ENCODE measurements at regions not wholly inside any gene's neighbourhood (a gene's known extent, or its start where the extent isn't known, plus 50 kb on each side); places are given as distances from the start of the nearest gene placed in this dataset.

DNA sequence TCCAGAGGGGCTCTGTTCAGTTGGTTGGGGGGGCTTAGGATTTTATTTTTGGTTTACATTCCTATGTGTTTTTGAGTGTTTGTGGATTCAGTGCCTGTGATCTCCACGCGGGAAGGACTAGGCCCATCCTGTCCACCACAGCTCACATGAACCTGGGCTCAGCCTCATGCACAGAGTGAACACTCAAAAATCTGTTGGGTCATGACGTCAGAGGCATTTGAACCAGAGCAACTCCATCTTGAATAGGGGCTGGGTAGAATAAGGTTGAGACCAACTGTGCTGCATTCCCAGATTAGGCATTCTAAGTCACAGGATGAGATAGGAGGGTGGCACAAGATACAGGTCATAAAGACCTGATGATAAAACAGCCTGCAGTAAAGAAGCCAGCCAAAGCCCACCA, 133.3 kb downstream of the RAMP3 start:
- no TSS peak for BruUV-seq (replicated peaks)
- Histone ChIP-seq H2BK20ac (ENCODE audit: low read depth, low read length) (no peak overlapping the region), H4K5ac (ENCODE audit: low read depth, low read length) (no peak overlapping the region), H3K14ac (replicated peaks; ENCODE audit: low read depth, low read length) (no peak overlapping the region), H2BK120ac (ENCODE audit: low read depth, low read length) (no peak overlapping the region), H4K8ac (ENCODE audit: low read depth in 2 of 2, low read length in 2 of 2) (no peak overlapping the region), H3K27ac (ENCODE audit: insufficient read depth, low read length) (no peak overlapping the region), H2AK5ac (ENCODE audit: low read depth, low read length) (no peak overlapping the region), H2BK15ac (ENCODE audit: low read depth, low read length) (no peak overlapping the region), H3K9me1 (ENCODE audit: insufficient read depth, low read length) (no peaks in the 10 kb centered on the region; the same call in 1 of the 2 replicates), H4K91ac (ENCODE audit: insufficient read depth, low read depth, low read length) (no peak overlapping the region), H3K9me3 (ENCODE audit: control insufficient read depth, insufficient read depth, low read length) (no peaks in the 10 kb centered on the region), H3K23ac (ENCODE audit: low read depth, low read length) (no peak overlapping the region), H3K18ac (ENCODE audit: low read depth, low read length) (no peak overlapping the region), H3K4me1 (ENCODE audit: control insufficient read depth, insufficient read depth, low read length) (no peaks in the 10 kb centered on the region), H3K4me2 (ENCODE audit: low read depth, low read length) (no peak overlapping the region), H3K79me1 (ENCODE audit: low read depth in 1 of 2, low read length in 2 of 2) (no peaks in the 10 kb centered on the region), H3K4ac (ENCODE audit: low read depth, low read length) (no peak overlapping the region), H2AK9ac (replicated peaks; ENCODE audit: low read depth, low read length, poor library complexity) (no peak overlapping the region), H3K4me3 (ENCODE audit: insufficient read depth, low read depth, low read length) (no peak overlapping the region), H3K9ac (ENCODE audit: low read depth, low read length) (no peak overlapping the region), H2BK5ac (ENCODE audit: low read depth, low read length, poor library complexity, severe bottlenecking) (no peak overlapping the region), H3K36me3 (ENCODE audit: control insufficient read depth, insufficient read depth, low read length) (no peaks in the 10 kb centered on the region), H3K56ac (ENCODE audit: extremely low read depth, insufficient read depth, low read length) (no peak overlapping the region), H2AFZ (replicated peaks; ENCODE audit: low read length, poor library complexity) (no peak overlapping the region), H4K20me1 (ENCODE audit: insufficient read depth, low read length) (no peaks in the 10 kb centered on the region), H3K27me3 (ENCODE audit: control insufficient read depth, insufficient read depth, low read length) (no peaks in the 10 kb centered on the region; the same call in 1 of the 2 replicates)
- dilution Hi-C loops (cut with HindIII; ENCODE audit: low sequenced_read_pairs, unreplicated experiment) (no loop called here), intact Hi-C loops (cut with micrococcal nuclease) (no loop called here), in situ Hi-C loops (cut with MboI; ENCODE audit: low sequenced_read_pairs) (no loop called here)
- DNase-seq: no peak
- ATAC-seq (ENCODE audit: low read depth): no peak
- TF ChIP-seq, protein P1, sequence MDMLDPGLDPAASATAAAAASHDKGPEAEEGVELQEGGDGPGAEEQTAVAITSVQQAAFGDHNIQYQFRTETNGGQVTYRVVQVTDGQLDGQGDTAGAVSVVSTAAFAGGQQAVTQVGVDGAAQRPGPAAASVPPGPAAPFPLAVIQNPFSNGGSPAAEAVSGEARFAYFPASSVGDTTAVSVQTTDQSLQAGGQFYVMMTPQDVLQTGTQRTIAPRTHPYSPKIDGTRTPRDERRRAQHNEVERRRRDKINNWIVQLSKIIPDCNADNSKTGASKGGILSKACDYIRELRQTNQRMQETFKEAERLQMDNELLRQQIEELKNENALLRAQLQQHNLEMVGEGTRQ (IDR thresholded peaks at IDR 0.05; ENCODE audit: low read depth, low read length): no peak
- TF ChIP-seq MAZ (IDR thresholded peaks at IDR 0.05; ENCODE audit: borderline replicate concordance, low read depth, low read length) (no peak), MAFK (IDR thresholded peaks at IDR 0.05; ENCODE audit: low read depth, low read length) (no peak)
- POLR2A ChIA-PET (ENCODE audit: unreplicated experiment): no interaction called here
- CTCF ChIA-PET: no interaction called here
- 0% methylated on average over 1 of the region's 3 CpGs; no CpG with 5 or more reads in 1 of the 2 experiments for WGBS, 2 experiments (ENCODE audit: extremely low coverage in 2 of 2, insufficient read length in 1 of 2)
